ENCODE measurements at regions not wholly inside any gene's neighbourhood (a gene's known extent, or its start where the extent isn't known, plus 50 kb on each side); places are given as distances from the start of the nearest gene placed in this dataset.

DNA sequence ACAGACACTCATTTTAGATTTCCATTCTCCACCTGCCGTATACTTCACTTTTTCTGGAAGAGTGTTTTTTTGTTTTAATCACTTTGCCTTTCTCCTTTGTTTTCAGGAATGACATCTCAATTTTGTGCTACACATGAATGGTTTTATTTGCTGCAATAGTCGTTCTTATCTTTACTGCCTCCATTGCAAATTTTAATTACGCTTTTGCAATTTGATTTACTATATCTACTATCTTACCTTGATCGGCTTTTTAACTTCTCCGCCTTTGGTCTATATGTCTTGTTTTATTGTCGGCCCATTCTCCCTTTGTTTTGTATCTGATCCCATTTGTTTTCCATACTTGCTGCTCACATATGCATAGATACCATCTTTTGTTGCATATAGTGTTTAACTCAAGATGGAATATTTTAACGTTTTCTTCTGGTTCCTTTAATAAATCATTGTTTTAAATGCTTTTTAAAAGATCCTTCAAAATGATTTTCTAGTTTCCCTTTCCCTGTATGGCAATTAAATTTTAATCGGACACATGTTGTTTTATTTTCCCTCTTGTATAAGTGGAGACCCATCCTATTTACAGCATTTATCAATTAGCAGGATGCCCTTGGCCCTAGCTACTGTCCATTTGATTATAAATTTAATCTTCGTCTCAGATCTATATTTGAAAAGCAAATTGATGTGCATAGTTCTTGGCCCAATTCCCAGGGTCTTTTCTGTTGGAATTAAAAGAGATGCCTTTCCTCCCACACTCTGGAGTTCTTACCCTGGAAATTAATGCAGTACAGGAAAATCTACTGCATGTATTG lies 97.2 kb upstream of the CNTN4 start:
- CTCF ChIA-PET (ENCODE audit: low intra/inter-chr PET ratio): no interaction called here
- in situ Hi-C loops (cut with MboI): no loop called here
- Histone ChIP-seq H3K79me2 (ENCODE audit: control insufficient read depth, insufficient read depth, low read length) (no peaks in the 10 kb centered on the region), H4K20me1 (replicated peaks; ENCODE audit: control insufficient read depth, insufficient read depth, low read length) (no peaks in the 10 kb centered on the region), H3K4me1 (replicated peaks in 1 of 2; ENCODE audit: control insufficient read depth in 2 of 2, insufficient read depth in 2 of 2, low read length in 2 of 2) (no peaks in the 10 kb centered on the region), H3K4me3 (no peak overlapping the region), H3K9me1 (ENCODE audit: control insufficient read depth, insufficient read depth, low read length) (no peaks in the 10 kb centered on the region), H3K27me3 (ENCODE audit: control insufficient read depth in 2 of 2, insufficient read depth in 2 of 2, low read length in 2 of 2) (no peaks in the 10 kb centered on the region), H3K9me3 (replicated peaks; ENCODE audit: control insufficient read depth, insufficient read depth, low read depth, low read length) (no peaks in the 10 kb centered on the region), H3K36me3 (ENCODE audit: control insufficient read depth, insufficient read depth, low read length) (no peaks in the 10 kb centered on the region), H2AFZ (ENCODE audit: low read depth, low read length) (no peak overlapping the region), H3K4me2 (ENCODE audit: insufficient read depth, low read length) (no peak overlapping the region), H3K27ac (ENCODE audit: extremely low read depth, low read depth, low read length) (no peak overlapping the region), H3K9ac (ENCODE audit: insufficient read depth in 1 of 2, low read depth in 2 of 2, low read length in 2 of 2) (no peak overlapping the region)
- DNase-seq (ENCODE audit: extremely low read depth in 1 of 4, low spot score in 3 of 4): no peak
- 5% methylated on average over 9 of the region's 9 CpGs for WGBS (ENCODE audit: insufficient coverage, low coverage, missing lambda C conversion rate)
- TF ChIP-seq, protein P1, sequence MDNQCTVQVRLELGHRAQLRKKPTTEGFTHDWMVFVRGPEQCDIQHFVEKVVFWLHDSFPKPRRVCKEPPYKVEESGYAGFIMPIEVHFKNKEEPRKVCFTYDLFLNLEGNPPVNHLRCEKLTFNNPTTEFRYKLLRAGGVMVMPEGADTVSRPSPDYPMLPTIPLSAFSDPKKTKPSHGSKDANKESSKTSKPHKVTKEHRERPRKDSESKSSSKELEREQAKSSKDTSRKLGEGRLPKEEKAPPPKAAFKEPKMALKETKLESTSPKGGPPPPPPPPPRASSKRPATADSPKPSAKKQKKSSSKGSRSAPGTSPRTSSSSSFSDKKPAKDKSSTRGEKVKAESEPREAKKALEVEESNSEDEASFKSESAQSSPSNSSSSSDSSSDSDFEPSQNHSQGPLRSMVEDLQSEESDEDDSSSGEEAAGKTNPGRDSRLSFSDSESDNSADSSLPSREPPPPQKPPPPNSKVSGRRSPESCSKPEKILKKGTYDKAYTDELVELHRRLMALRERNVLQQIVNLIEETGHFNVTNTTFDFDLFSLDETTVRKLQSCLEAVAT (IDR thresholded peaks at IDR 0.05): no peak
- TF ChIP-seq HDGF (IDR thresholded peaks at IDR 0.05) (no peak), ZNF143 (CRISPR knock-in tag; IDR thresholded peaks at IDR 0.05) (no peak), ZSCAN32 (CRISPR knock-in tag; IDR thresholded peaks at IDR 0.05) (no peak), CBX5 (IDR thresholded peaks at IDR 0.05; ENCODE audit: borderline replicate concordance, low read depth) (no peak), TAF15 (IDR thresholded peaks at IDR 0.05; ENCODE audit: low read depth, low read length) (no peak), EHMT2 (IDR thresholded peaks at IDR 0.05) (no peak), NRF1 (conservative IDR thresholded peaks at IDR 0.05 in 1 of 2, IDR thresholded peaks at IDR 0.05 in 1 of 2) (no peak), HIVEP1 (CRISPR knock-in tag; IDR thresholded peaks at IDR 0.05) (no peak), LEF1 (IDR thresholded peaks at IDR 0.05) (no peak), ZFX (CRISPR knock-in tag; IDR thresholded peaks at IDR 0.05) (no peak)
- TF ChIP-seq, protein P2, sequence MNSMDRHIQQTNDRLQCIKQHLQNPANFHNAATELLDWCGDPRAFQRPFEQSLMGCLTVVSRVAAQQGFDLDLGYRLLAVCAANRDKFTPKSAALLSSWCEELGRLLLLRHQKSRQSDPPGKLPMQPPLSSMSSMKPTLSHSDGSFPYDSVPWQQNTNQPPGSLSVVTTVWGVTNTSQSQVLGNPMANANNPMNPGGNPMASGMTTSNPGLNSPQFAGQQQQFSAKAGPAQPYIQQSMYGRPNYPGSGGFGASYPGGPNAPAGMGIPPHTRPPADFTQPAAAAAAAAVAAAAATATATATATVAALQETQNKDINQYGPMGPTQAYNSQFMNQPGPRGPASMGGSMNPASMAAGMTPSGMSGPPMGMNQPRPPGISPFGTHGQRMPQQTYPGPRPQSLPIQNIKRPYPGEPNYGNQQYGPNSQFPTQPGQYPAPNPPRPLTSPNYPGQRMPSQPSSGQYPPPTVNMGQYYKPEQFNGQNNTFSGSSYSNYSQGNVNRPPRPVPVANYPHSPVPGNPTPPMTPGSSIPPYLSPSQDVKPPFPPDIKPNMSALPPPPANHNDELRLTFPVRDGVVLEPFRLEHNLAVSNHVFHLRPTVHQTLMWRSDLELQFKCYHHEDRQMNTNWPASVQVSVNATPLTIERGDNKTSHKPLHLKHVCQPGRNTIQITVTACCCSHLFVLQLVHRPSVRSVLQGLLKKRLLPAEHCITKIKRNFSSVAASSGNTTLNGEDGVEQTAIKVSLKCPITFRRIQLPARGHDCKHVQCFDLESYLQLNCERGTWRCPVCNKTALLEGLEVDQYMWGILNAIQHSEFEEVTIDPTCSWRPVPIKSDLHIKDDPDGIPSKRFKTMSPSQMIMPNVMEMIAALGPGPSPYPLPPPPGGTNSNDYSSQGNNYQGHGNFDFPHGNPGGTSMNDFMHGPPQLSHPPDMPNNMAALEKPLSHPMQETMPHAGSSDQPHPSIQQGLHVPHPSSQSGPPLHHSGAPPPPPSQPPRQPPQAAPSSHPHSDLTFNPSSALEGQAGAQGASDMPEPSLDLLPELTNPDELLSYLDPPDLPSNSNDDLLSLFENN (IDR thresholded peaks at IDR 0.05; ENCODE audit: low read depth in 2 of 2, low read length in 2 of 2): no peak
- TF ChIP-seq, protein P3, sequence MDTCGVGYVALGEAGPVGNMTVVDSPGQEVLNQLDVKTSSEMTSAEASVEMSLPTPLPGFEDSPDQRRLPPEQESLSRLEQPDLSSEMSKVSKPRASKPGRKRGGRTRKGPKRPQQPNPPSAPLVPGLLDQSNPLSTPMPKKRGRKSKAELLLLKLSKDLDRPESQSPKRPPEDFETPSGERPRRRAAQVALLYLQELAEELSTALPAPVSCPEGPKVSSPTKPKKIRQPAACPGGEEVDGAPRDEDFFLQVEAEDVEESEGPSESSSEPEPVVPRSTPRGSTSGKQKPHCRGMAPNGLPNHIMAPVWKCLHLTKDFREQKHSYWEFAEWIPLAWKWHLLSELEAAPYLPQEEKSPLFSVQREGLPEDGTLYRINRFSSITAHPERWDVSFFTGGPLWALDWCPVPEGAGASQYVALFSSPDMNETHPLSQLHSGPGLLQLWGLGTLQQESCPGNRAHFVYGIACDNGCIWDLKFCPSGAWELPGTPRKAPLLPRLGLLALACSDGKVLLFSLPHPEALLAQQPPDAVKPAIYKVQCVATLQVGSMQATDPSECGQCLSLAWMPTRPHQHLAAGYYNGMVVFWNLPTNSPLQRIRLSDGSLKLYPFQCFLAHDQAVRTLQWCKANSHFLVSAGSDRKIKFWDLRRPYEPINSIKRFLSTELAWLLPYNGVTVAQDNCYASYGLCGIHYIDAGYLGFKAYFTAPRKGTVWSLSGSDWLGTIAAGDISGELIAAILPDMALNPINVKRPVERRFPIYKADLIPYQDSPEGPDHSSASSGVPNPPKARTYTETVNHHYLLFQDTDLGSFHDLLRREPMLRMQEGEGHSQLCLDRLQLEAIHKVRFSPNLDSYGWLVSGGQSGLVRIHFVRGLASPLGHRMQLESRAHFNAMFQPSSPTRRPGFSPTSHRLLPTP (IDR thresholded peaks at IDR 0.05; ENCODE audit: borderline replicate concordance, extremely low read depth, insufficient read length): no peak
- ATAC-seq: no peak
- FAIRE-seq: no peak
- intact Hi-C loops (cut with micrococcal nuclease): no loop called here
- POLR2A ChIA-PET: no interaction called here
- no TSS peak for BruUV-seq (replicated peaks)
